HG03060 (cell line): ENCODE measurements at regions not wholly inside any gene's neighbourhood (a gene's known extent, or its start where the extent isn't known, plus 50 kb on each side); places are given as distances from the start of the nearest gene placed in this dataset.
"Not testable (repeated sequence)": the region's sequence is repeated elsewhere in the genome, so short reads cannot be mapped to it uniquely, and the experiment has no call there.

Experiments used
- ATAC-seq: cut with Tn5 transposase; IDR thresholded peaks from one replicate; pipeline ENCODE4 v1.9.1; 2021; ENCODE audit warnings: low read depth, moderate number of reproducible peaks; ENCODE audit not compliant: unreplicated experiment

- no peak for ATAC-seq
Measured at GRCh38 chr2:78125042-78125441, 602.9 kb upstream of the LRRTM4 start.

GRCh38 chr2:78127424-78127823 is 605.2 kb upstream of the LRRTM4 start:
- ATAC-seq: no peak

- no peak for ATAC-seq
Measured at GRCh38 chr2:78132391-78133370, 610.5 kb upstream of the LRRTM4 start.

GRCh38 chr2:78145395-78145996 is 623.3 kb upstream of the LRRTM4 start:
- ATAC-seq: no peak

DNA sequence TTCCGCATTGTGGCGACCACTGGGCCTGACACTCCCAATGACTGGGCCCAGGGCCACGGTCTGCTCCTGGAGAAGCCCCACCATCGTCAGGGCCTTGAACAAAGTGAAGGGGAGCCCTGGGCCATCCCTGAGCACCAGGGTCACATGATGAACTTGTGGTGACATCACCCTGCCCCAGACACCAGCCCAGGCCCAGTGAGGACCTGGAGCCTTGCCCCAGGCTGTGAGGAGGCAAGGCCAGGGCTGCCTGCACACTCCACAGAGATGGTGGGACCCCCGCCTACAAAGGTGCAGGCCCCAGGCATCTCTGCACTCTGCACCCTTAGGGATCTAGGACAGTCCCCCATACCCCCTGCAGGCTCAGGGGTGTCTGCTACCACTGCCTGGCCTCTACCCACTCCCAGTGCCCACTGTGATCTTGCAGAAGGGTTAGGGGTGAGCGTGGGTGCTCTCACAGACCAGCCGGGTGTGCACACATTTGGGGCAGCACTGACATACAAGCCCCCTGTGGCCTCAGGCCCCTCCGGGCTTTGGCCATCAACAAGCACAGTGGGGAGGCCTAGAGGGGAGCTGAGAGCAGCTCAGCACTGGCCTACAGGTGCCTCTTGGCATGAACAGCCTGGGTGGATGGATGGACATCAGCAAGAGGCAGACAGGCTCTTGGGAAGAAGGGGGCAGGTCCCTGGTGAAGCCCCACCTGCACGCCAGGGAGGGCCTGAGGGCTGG is 624.0 kb upstream of the LRRTM4 start:
- ATAC-seq: no peak

GRCh38 chr2:78147466-78147865 is 625.3 kb upstream of the LRRTM4 start:
- ATAC-seq: no peak

DNA sequence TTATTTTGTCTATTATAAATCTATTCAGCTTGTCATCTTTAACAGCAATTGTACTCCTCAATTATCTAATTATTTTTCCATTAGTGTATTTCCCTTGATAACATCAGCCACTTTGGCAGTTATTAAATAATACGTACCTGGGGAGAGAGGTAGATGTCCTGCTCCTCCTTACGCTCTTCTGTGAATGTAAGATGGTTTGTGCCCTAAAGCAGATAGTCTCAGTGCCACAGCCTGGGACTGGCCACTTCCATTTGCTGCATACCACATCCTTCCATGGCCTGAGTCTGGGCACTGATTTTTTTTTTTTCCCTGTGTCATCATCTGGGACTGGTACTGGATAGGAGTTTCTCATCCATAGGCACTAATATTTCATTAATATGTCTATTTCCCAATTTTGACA is 632.4 kb upstream of the LRRTM4 start:
- no peak for ATAC-seq

- no peak for ATAC-seq
Measured at GRCh38 chr2:78162202-78162601, 640.0 kb upstream of the LRRTM4 start.

- ATAC-seq: not testable (repeated sequence)
Measured at GRCh38 chr2:78172157-78172556, 650.0 kb upstream of the LRRTM4 start.

GRCh38 chr2:78175645-78176044 is 653.5 kb upstream of the LRRTM4 start:
- ATAC-seq: no peak

GRCh38 chr2:78201064-78201575 is 678.9 kb upstream of the LRRTM4 start:
- ATAC-seq: no peak

GRCh38 chr2:78202366-78202765 is 680.2 kb upstream of the LRRTM4 start:
- ATAC-seq: no peak

GRCh38 chr2:78202986-78203670 is 681.0 kb upstream of the LRRTM4 start:
- no peak for ATAC-seq

DNA sequence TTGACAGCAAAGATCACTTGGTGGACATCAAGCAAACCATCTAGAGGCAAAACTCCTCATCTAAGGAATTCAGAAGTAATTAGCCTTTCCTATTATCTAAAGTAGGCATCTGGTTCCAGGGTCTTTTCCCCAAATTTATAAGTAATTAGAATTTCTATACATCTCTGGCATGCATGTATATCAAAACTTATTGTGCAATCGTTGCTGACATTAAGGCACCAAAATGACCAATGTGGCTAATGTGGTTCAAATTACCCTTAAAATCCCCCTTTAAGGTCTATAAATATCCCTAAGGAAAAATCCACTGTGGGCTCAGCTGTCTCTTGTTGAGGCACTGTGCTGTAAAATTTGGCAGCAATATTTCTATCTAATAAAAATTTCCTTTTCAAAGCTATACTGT is 695.9 kb upstream of the LRRTM4 start:
- no peak for ATAC-seq

GRCh38 chr2:78237704-78238103 is 715.5 kb upstream of the LRRTM4 start:
- ATAC-seq: no peak

DNA sequence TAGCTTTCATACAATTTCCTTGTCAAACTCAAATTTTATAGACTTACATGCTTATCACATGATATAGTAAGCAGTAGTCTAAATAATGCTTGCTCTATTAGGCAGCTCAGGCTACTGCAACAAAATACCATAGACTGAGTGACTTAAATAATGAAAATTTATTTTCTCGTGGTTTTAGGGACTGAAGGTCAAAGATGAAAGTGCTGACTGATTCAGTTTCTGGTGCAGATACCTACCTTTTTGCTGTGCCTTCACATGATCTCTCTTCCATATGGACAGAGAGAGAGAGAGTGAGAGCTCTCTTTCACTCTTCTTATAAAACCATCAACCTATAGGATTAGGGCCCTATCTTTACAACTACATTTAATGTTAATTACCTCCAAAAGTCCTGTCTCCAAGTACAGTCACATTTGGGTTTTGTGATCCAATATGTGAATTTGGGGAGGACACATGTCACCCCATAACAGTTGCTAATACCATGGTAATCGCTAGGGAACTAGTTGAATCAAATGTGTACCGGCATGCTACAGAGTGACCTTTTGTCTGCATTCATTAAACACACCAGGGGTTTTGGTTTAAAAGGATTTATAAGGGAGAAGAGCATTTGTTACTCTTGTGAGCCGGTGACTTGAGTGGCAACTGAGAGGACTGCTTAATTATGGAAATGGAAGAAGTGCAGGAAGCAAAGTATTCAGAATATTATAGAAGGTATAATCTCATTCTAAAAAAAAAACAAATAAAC is 723.4 kb upstream of the LRRTM4 start:
- ATAC-seq: no peak

- no peak for ATAC-seq
Measured at GRCh38 chr2:78251708-78252107, 729.5 kb upstream of the LRRTM4 start.

DNA sequence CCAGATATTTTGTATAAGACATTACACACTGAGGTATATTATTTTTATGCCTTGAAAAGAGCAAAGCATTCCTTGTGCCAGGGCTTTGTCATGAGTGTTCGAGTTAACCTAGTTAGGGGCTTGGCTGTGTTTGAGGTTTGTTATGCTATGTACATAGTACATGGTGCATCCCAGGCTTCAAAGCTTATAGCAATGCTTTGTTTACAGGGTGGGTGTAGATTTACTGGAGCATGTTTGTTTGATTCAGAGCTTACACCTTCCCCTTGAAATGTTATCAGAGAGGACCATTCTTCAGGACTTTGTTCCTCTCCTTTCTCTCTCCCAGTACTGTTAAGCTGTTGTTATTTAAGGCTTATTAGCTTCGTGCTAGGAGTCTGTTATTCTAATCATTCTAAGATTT is 738.7 kb upstream of the LRRTM4 start:
- ATAC-seq: no peak

- ATAC-seq: no peak
Measured at GRCh38 chr2:78261454-78261853, 739.3 kb upstream of the LRRTM4 start.

DNA sequence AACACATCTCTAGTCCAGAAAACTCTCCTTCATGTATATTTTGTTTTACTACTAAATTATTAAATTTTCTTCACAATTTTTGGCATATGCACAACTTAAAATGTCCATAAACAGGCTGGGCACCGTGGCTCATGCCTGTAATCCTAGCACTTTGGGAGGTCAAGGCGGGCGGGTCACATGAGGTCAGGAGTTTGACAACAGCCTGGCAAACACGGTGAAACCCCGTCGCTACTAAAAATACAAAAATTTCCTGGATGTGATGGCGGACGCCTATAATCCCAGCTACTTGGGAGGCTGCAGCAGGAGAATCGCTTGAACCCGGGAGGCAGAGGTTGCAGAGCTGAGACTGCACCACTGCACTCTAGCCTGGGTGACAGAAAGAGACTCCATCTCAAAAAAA is 739.9 kb upstream of the LRRTM4 start:
- not testable (repeated sequence) for ATAC-seq
